HTR-8/SVneo (cell line): ENCODE measurements at regions not wholly inside any gene's neighbourhood (a gene's known extent, or its start where the extent isn't known, plus 50 kb on each side); places are given as distances from the start of the nearest gene placed in this dataset.

Experiments
- DNase-seq: peaks from one replicate; pipeline ENCODE4 v3.0.0; 2011; ENCODE audit warnings: low spot score, mixed read lengths; ENCODE audit not compliant: insufficient read length
- FAIRE-seq: peaks from 2 replicates; lab custom pipeline; 2011; peaks lifted over from hg19 to GRCh38; lab: Jason Lieb, UNC

- DNase-seq (no peak), FAIRE-seq (no peak)
Observed at GRCh38 chr7:39880556-39880955, 69.5 kb upstream of the CDK13 start.

GRCh38 chr7:39882148-39882784, 67.8 kb upstream of the CDK13 start:
- DNase-seq (no peak), FAIRE-seq (no peak)

- FAIRE-seq (no peak), DNase-seq (no peak)
Observed at GRCh38 chr7:39883812-39884390, 66.2 kb upstream of the CDK13 start.

- FAIRE-seq (no peak), DNase-seq (no peak)
Observed at GRCh38 chr7:39888171-39888853, 61.7 kb upstream of the CDK13 start.

- no peak for DNase-seq
Observed at GRCh38 chr7:39890411-39890810, 59.6 kb upstream of the CDK13 start.

GRCh38 chr7:39891894-39892293, 58.2 kb upstream of the CDK13 start:
- DNase-seq (no peak), FAIRE-seq (no peak)

More at GRCh38 chr7:39890411-39890810, 59.6 kb upstream of the CDK13 start:
- no peak for FAIRE-seq

GRCh38 chr7:39892361-39892760, 57.7 kb upstream of the CDK13 start:
- DNase-seq: no peak
- FAIRE-seq: no peak

GRCh38 chr7:39894904-39895303, 55.2 kb upstream of the CDK13 start:
- FAIRE-seq: no peak
- no peak for DNase-seq

GRCh38 chr7:39896840-39897239, 53.2 kb upstream of the CDK13 start:
- no peak for DNase-seq
- no peak for FAIRE-seq

GRCh38 chr7:39898867-39899266, 51.2 kb upstream of the CDK13 start:
- FAIRE-seq: no peak
- no peak for DNase-seq
